ENCODE measurements at regions not wholly inside any gene's neighbourhood (a gene's known extent, or its start where the extent isn't known, plus 50 kb on each side); places are given as distances from the start of the nearest gene placed in this dataset.

- H3K79me1 ChIP-seq (ENCODE audit: low read depth in 1 of 2, low read length in 2 of 2) = no peaks in the 10 kb centered on the region
- intact Hi-C loops (cut with micrococcal nuclease) (no loop called here), in situ Hi-C loops (cut with MboI; ENCODE audit: low sequenced_read_pairs) (no loop called here), dilution Hi-C loops (cut with HindIII; ENCODE audit: low sequenced_read_pairs, unreplicated experiment) (no loop called here)
- TF ChIP-seq ELK1 (IDR thresholded peaks at IDR 0.05; ENCODE audit: borderline replicate concordance, low read depth, low read length) = no peak
- no peak for TF ChIP-seq RCOR1 (IDR thresholded peaks at IDR 0.05; ENCODE audit: insufficient replicate concordance, low read length)
- TF ChIP-seq USF2 (IDR thresholded peaks at IDR 0.05; ENCODE audit: low read depth, low read length) = no peak
- no peak for TF ChIP-seq MXI1 (IDR thresholded peaks at IDR 0.05; ENCODE audit: borderline replicate concordance, low read depth, low read length)
- TF ChIP-seq CEBPB (IDR thresholded peaks at IDR 0.05; ENCODE audit: low read depth, low read length) = no peak
- TF ChIP-seq BHLHE40 (IDR thresholded peaks at IDR 0.05; ENCODE audit: low read depth, low read length) = no peak
- no peak for TF ChIP-seq NFE2L2 (IDR thresholded peaks at IDR 0.05; ENCODE audit: low read depth, low read length)
- no peak for TF ChIP-seq CHD1 (IDR thresholded peaks at IDR 0.05; ENCODE audit: low read depth, low read length)
- TF ChIP-seq MAZ (IDR thresholded peaks at IDR 0.05; ENCODE audit: borderline replicate concordance, low read depth, low read length) = no peak
- no peak for TF ChIP-seq RAD21 (IDR thresholded peaks at IDR 0.05; ENCODE audit: low read length)
- TF ChIP-seq MAFK (IDR thresholded peaks at IDR 0.05; ENCODE audit: low read depth, low read length) = no peak
- TF ChIP-seq RFX5 (IDR thresholded peaks at IDR 0.05; ENCODE audit: low read depth, low read length) = no peak
- TF ChIP-seq POLR2A (IDR thresholded peaks at IDR 0.05; ENCODE audit: low read depth, low read length) = no peak
- no peak for TF ChIP-seq SMC3 (IDR thresholded peaks at IDR 0.05; ENCODE audit: low read depth, low read length)
- TF ChIP-seq FOS (IDR thresholded peaks at IDR 0.05; ENCODE audit: low read depth, low read length) = no peak
- no peak for TF ChIP-seq CTCF (conservative IDR thresholded peaks at IDR 0.05; ENCODE audit: low read depth, low read length)
- H3K4me2 ChIP-seq (ENCODE audit: low read depth, low read length) = no peak overlapping the region
- no peak overlapping the region for H4K91ac ChIP-seq (ENCODE audit: insufficient read depth, low read depth, low read length)
- H4K5ac ChIP-seq (ENCODE audit: low read depth, low read length) = no peak overlapping the region
- no peak overlapping the region for H3K4ac ChIP-seq (ENCODE audit: low read depth, low read length)
- H2AK5ac ChIP-seq (ENCODE audit: low read depth, low read length) = no peak overlapping the region
- CTCF ChIA-PET = no interaction called here
- H2AK9ac ChIP-seq (replicated peaks; ENCODE audit: low read depth, low read length, poor library complexity) = no peak overlapping the region
- DNase-seq (no peak), ATAC-seq (ENCODE audit: low read depth) (no peak)
- H4K8ac ChIP-seq (ENCODE audit: low read depth in 2 of 2, low read length in 2 of 2) = no peak overlapping the region
- no peak overlapping the region for H3K4me3 ChIP-seq (ENCODE audit: insufficient read depth, low read depth, low read length)
- no peak overlapping the region for H2AFZ ChIP-seq (replicated peaks; ENCODE audit: low read length, poor library complexity)
- H2BK5ac ChIP-seq (ENCODE audit: low read depth, low read length, poor library complexity, severe bottlenecking) = no peak overlapping the region
- POLR2A ChIA-PET (ENCODE audit: unreplicated experiment) = no interaction called here
- H3K14ac ChIP-seq (replicated peaks; ENCODE audit: low read depth, low read length) = no peak overlapping the region
- H3K9me3 ChIP-seq (ENCODE audit: control insufficient read depth, insufficient read depth, low read length) = no peaks in the 10 kb centered on the region
- H3K27ac ChIP-seq (ENCODE audit: insufficient read depth, low read length) = no peak overlapping the region
- 90% methylated on average over 2 of the region's 6 CpGs; no CpG with 5 or more reads in 1 of the 2 experiments for WGBS, 2 experiments (ENCODE audit: extremely low coverage in 2 of 2, insufficient read length in 1 of 2)
- no peak overlapping the region for H2BK120ac ChIP-seq (ENCODE audit: low read depth, low read length)
- no peaks in the 10 kb centered on the region for H3K9me1 ChIP-seq (ENCODE audit: insufficient read depth, low read length)
- no peaks in the 10 kb centered on the region for H3K36me3 ChIP-seq (ENCODE audit: control insufficient read depth, insufficient read depth, low read length)
- H3K4me1 ChIP-seq (ENCODE audit: control insufficient read depth, insufficient read depth, low read length) = no peaks in the 10 kb centered on the region
- no peak overlapping the region for H2BK20ac ChIP-seq (ENCODE audit: low read depth, low read length)
- H4K20me1 ChIP-seq (ENCODE audit: insufficient read depth, low read length) = no peaks in the 10 kb centered on the region
- no TSS peak for BruUV-seq (replicated peaks)
- H2BK15ac ChIP-seq (ENCODE audit: low read depth, low read length) = no peak overlapping the region
- H3K9ac ChIP-seq (ENCODE audit: low read depth, low read length) = no peak overlapping the region
- no peaks in the 10 kb centered on the region for H3K27me3 ChIP-seq (ENCODE audit: control insufficient read depth, insufficient read depth, low read length)
- no peak overlapping the region for H3K56ac ChIP-seq (ENCODE audit: extremely low read depth, insufficient read depth, low read length)
- no peak overlapping the region for H3K23ac ChIP-seq (ENCODE audit: low read depth, low read length)
- H3K18ac ChIP-seq (ENCODE audit: low read depth, low read length) = no peak overlapping the region
These were observed 770.1 kb upstream of the CELF2 start for GRCh38 chr10:10247585-10247984.

All from IMR-90 (cell line).